ENCODE measurements at regions not wholly inside any gene's neighbourhood (a gene's known extent, or its start where the extent isn't known, plus 50 kb on each side); places are given as distances from the start of the nearest gene placed in this dataset.

- DNase-seq (ENCODE audit: low read depth in 1 of 2, low spot score in 1 of 2), result no peak
- no peak overlapping the region for H3K27ac ChIP-seq
- no peak for TF ChIP-seq CTCF (IDR thresholded peaks at IDR 0.05; ENCODE audit: low read depth, low read length)
- no peak overlapping the region for H3K4me3 ChIP-seq
- H3K36me3 ChIP-seq, result no peaks in the 10 kb centered on the region
- H3K4me1 ChIP-seq (ENCODE audit: low read depth), result no peaks in the 10 kb centered on the region
- H3K9me3 ChIP-seq (ENCODE audit: low read depth), result no peaks in the 10 kb centered on the region
- no peaks in the 10 kb centered on the region for H3K27me3 ChIP-seq
These were observed 501.2 kb downstream of the ADRA2A start for GRCh38 chr10:111578076-111578475.

GRCh38 chr10:111579473-111579872, 502.6 kb downstream of the ADRA2A start:
- no peak for TF ChIP-seq CTCF (IDR thresholded peaks at IDR 0.05; ENCODE audit: low read depth, low read length)
- H3K4me1 ChIP-seq (ENCODE audit: low read depth), result no peaks in the 10 kb centered on the region
- no peak overlapping the region for H3K27ac ChIP-seq
- H3K9me3 ChIP-seq (ENCODE audit: low read depth), result no peaks in the 10 kb centered on the region
- H3K27me3 ChIP-seq, result no peaks in the 10 kb centered on the region
- H3K4me3 ChIP-seq, result no peak overlapping the region
- H3K36me3 ChIP-seq, result no peaks in the 10 kb centered on the region
- DNase-seq (ENCODE audit: low read depth in 1 of 2, low spot score in 1 of 2), result no peak

GRCh38 chr10:111590703-111591102, 513.9 kb downstream of the ADRA2A start:
- H3K4me1 ChIP-seq (ENCODE audit: low read depth), result no peaks in the 10 kb centered on the region
- no peaks in the 10 kb centered on the region for H3K27me3 ChIP-seq
- no peak for DNase-seq (ENCODE audit: low read depth in 1 of 2, low spot score in 1 of 2)
- no peaks in the 10 kb centered on the region for H3K9me3 ChIP-seq (ENCODE audit: low read depth)
- H3K4me3 ChIP-seq, result no peak overlapping the region
- H3K27ac ChIP-seq, result no peak overlapping the region
- no peaks in the 10 kb centered on the region for H3K36me3 ChIP-seq
- TF ChIP-seq CTCF (IDR thresholded peaks at IDR 0.05; ENCODE audit: low read depth, low read length), result no peak

GRCh38 chr10:111593578-111593977, 516.7 kb downstream of the ADRA2A start:
- H3K9me3 ChIP-seq (ENCODE audit: low read depth), result no peaks in the 10 kb centered on the region
- no peak overlapping the region for H3K27ac ChIP-seq

GRCh38 chr10:111595173-111595572, 518.3 kb downstream of the ADRA2A start:
- H3K36me3 ChIP-seq, result no peaks in the 10 kb centered on the region
- H3K4me3 ChIP-seq, result no peak overlapping the region
- H3K27me3 ChIP-seq, result no peaks in the 10 kb centered on the region
- H3K4me1 ChIP-seq (ENCODE audit: low read depth), result no peaks in the 10 kb centered on the region
- H3K9me3 ChIP-seq (ENCODE audit: low read depth), result no peaks in the 10 kb centered on the region
- H3K27ac ChIP-seq, result no peak overlapping the region
- no peak for TF ChIP-seq CTCF (IDR thresholded peaks at IDR 0.05; ENCODE audit: low read depth, low read length)
- DNase-seq (ENCODE audit: low read depth in 1 of 2, low spot score in 1 of 2), result no peak

More at GRCh38 chr10:111593578-111593977, 516.7 kb downstream of the ADRA2A start:
- DNase-seq (ENCODE audit: low read depth in 1 of 2, low spot score in 1 of 2), result no peak
- H3K36me3 ChIP-seq, result no peaks in the 10 kb centered on the region
- H3K4me1 ChIP-seq (ENCODE audit: low read depth), result no peaks in the 10 kb centered on the region
- no peaks in the 10 kb centered on the region for H3K27me3 ChIP-seq
- TF ChIP-seq CTCF (IDR thresholded peaks at IDR 0.05; ENCODE audit: low read depth, low read length), result no peak
- no peak overlapping the region for H3K4me3 ChIP-seq

All from cardiac muscle cell (in vitro differentiated cells and primary cell).